ENCODE measurements at regions not wholly inside any gene's neighbourhood (a gene's known extent, or its start where the extent isn't known, plus 50 kb on each side); places are given as distances from the start of the nearest gene placed in this dataset.
"Not testable (repeated sequence)": the region's sequence is repeated elsewhere in the genome, so short reads cannot be mapped to it uniquely, and the experiment has no call there.

GRCh38 chr6:27849001-27849400 is 63.2 kb downstream of the OR2B2 start:
- not testable (repeated sequence) for TF ChIP-seq POLR2A (IDR thresholded peaks at IDR 0.05); CTCF (IDR thresholded peaks at IDR 0.05 in 8 of 11, conservative IDR thresholded peaks at IDR 0.05 in 3 of 11); POLR2AphosphoS5 (IDR thresholded peaks at IDR 0.05)
